ENCODE measurements at regions not wholly inside any gene's neighbourhood (a gene's known extent, or its start where the extent isn't known, plus 50 kb on each side); places are given as distances from the start of the nearest gene placed in this dataset.

GRCh38 chr2:2830576-2830975, 499.5 kb upstream of the MYT1L start:
- Histone ChIP-seq H3K36me3 (ENCODE audit: control insufficient read depth, insufficient read depth, low read length) (no peaks in the 10 kb centered on the region), H3K27me3 (ENCODE audit: control insufficient read depth, insufficient read depth, low read length) (no peaks in the 10 kb centered on the region), H3K4me3 (ENCODE audit: low read depth, low read length) (no peak overlapping the region)
- no peak for DNase-seq (ENCODE audit: low read depth)
- CTCF ChIA-PET: no interaction called here
- POLR2A ChIA-PET: no interaction called here
- TF ChIP-seq, protein P1, sequence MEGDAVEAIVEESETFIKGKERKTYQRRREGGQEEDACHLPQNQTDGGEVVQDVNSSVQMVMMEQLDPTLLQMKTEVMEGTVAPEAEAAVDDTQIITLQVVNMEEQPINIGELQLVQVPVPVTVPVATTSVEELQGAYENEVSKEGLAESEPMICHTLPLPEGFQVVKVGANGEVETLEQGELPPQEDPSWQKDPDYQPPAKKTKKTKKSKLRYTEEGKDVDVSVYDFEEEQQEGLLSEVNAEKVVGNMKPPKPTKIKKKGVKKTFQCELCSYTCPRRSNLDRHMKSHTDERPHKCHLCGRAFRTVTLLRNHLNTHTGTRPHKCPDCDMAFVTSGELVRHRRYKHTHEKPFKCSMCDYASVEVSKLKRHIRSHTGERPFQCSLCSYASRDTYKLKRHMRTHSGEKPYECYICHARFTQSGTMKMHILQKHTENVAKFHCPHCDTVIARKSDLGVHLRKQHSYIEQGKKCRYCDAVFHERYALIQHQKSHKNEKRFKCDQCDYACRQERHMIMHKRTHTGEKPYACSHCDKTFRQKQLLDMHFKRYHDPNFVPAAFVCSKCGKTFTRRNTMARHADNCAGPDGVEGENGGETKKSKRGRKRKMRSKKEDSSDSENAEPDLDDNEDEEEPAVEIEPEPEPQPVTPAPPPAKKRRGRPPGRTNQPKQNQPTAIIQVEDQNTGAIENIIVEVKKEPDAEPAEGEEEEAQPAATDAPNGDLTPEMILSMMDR (IDR thresholded peaks at IDR 0.05; ENCODE audit: insufficient read depth, low read depth, low read length): no peak

DNA sequence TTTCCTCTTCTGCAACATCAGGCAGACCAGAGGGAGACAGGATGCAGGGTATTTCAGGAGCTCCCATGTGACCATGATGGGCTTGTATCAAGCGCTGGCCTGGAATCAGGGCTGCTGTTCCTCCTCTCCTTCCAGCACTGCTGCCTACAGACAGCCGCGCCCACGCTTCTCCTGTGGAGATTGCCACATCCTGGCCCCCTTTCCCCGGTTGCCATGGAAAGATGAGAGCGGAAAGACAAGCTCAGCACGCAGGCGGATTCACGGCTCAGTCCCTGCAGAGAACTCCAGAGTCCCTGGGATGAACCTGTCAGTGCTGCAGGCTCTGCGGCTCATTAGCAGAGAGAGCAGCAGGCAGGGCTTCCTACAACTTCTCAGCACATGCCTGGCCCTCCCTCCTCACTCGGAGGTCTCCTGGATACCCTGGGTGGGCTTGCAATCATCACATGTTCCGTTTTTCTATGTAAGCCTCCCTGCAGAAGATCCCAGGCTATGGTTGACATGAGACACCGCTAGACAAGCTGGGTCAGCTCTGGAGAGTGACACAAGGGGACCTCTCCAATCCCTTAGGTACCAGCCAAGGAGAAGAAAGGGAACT, 497.8 kb upstream of the MYT1L start:
- CTCF ChIA-PET: no interaction called here
- Histone ChIP-seq H3K4me3 (ENCODE audit: low read depth, low read length) (no peak overlapping the region), H3K27me3 (ENCODE audit: control insufficient read depth, insufficient read depth, low read length) (no peaks in the 10 kb centered on the region), H3K36me3 (ENCODE audit: control insufficient read depth, insufficient read depth, low read length) (no peaks in the 10 kb centered on the region)
- POLR2A ChIA-PET: no interaction called here
- DNase-seq (ENCODE audit: low read depth): no peak
- TF ChIP-seq, protein P1 (IDR thresholded peaks at IDR 0.05; ENCODE audit: insufficient read depth, low read depth, low read length): no peak

DNA sequence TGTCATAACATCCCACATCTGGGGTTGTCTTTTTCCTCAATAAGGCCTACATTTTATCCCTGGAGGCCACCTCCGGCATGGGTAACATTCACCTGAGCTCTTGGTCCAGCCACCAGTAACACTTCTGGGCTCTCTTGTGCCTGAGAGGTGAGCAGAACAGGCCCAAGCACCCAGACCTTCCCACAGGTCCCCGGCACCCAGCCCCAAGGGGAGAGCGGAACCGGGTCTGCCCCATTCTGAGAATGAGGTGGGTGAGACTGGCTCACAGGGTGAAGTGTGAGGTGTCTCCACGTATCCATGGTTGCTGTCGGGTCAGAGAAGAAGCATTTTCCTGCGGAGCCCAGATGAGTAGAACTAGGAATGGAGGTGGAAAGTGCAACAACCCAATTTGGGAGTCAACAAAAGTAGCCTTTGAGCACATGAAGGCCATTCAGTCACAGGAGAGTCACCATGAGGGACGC, 496.7 kb upstream of the MYT1L start:
- no peak overlapping the region for H3K4me3 ChIP-seq (ENCODE audit: low read depth, low read length)
- H3K27me3 ChIP-seq (ENCODE audit: control insufficient read depth, insufficient read depth, low read length): no peaks in the 10 kb centered on the region
- ChIA-PET CTCF (no interaction called here), POLR2A (no interaction called here)
- DNase-seq (ENCODE audit: low read depth): no peak
- TF ChIP-seq, protein P1 (IDR thresholded peaks at IDR 0.05; ENCODE audit: insufficient read depth, low read depth, low read length): no peak
- H3K36me3 ChIP-seq (ENCODE audit: control insufficient read depth, insufficient read depth, low read length): no peaks in the 10 kb centered on the region

- CTCF ChIA-PET: no interaction called here
- no peaks in the 10 kb centered on the region for H3K36me3 ChIP-seq (ENCODE audit: control insufficient read depth, insufficient read depth, low read length)
- H3K27me3 ChIP-seq (ENCODE audit: control insufficient read depth, insufficient read depth, low read length): no peaks in the 10 kb centered on the region
- H3K4me3 ChIP-seq (ENCODE audit: low read depth, low read length): no peak overlapping the region
- POLR2A ChIA-PET: no interaction called here
- no peak for DNase-seq (ENCODE audit: low read depth)
- TF ChIP-seq, protein P1 (IDR thresholded peaks at IDR 0.05; ENCODE audit: insufficient read depth, low read depth, low read length): no peak
Measured at GRCh38 chr2:2827046-2827636, 496.1 kb upstream of the MYT1L start.

DNA sequence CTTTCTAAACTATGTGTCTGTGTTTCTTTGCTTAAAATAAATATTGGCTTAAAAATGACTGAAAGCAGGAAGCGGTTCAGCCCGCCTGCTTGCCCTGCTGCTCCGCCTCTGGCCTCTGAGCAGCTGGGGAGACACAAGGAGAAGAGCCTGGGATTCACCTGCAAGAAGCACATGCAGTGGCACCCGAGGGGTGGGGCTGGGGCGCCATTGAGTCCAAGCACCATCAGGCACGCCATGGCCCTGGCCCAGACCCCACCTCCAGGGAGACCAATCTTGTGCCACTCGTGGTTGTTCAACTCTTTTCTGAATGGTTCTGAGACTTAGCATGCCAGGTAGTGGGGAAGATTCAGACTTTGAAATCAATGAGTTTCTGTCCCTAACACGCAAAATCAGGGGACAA, 495.5 kb upstream of the MYT1L start:
- Histone ChIP-seq H3K36me3 (ENCODE audit: control insufficient read depth, insufficient read depth, low read length) (no peaks in the 10 kb centered on the region), H3K27me3 (ENCODE audit: control insufficient read depth, insufficient read depth, low read length) (no peaks in the 10 kb centered on the region), H3K4me3 (ENCODE audit: low read depth, low read length) (no peak overlapping the region)
- ChIA-PET POLR2A (no interaction called here), CTCF (no interaction called here)
- TF ChIP-seq, protein P1 (IDR thresholded peaks at IDR 0.05; ENCODE audit: insufficient read depth, low read depth, low read length): no peak
- no peak for DNase-seq (ENCODE audit: low read depth)
